D341Med (cell line): ENCODE measurements at regions not wholly inside any gene's neighbourhood (a gene's known extent, or its start where the extent isn't known, plus 50 kb on each side); places are given as distances from the start of the nearest gene placed in this dataset.
"Not testable (repeated sequence)": the region's sequence is repeated elsewhere in the genome, so short reads cannot be mapped to it uniquely, and the experiment has no call there.

Experiments used
- DNase-seq: peaks from one replicate; pipeline ENCODE4 v3.0.0; 2012; ENCODE audit warnings: low spot score

- DNase-seq = no peak
Measured at GRCh38 chr1:192906334-192906733, 97.5 kb downstream of the RGS2 start.

- no peak for DNase-seq
Measured at GRCh38 chr1:192907545-192908243, 98.9 kb downstream of the RGS2 start.

- DNase-seq = not testable (repeated sequence)
Measured at GRCh38 chr1:192911896-192912656, 103.2 kb downstream of the RGS2 start.

GRCh38 chr1:192913683-192914082 is 104.8 kb downstream of the RGS2 start:
- DNase-seq = no peak

GRCh38 chr1:192914092-192914491 is 105.3 kb downstream of the RGS2 start:
- no peak for DNase-seq

GRCh38 chr1:192914696-192915095 is 105.9 kb downstream of the RGS2 start:
- no peak for DNase-seq

GRCh38 chr1:192916021-192916420 is 107.2 kb downstream of the RGS2 start:
- DNase-seq = no peak

- DNase-seq = no peak
Measured at GRCh38 chr1:192918259-192918658, 109.4 kb downstream of the RGS2 start.

- DNase-seq = no peak
Measured at GRCh38 chr1:192920412-192920811, 111.6 kb downstream of the RGS2 start.

- DNase-seq = no peak
Measured at GRCh38 chr1:192925609-192926008, 116.8 kb downstream of the RGS2 start.

GRCh38 chr1:192926736-192927135 is 117.9 kb downstream of the RGS2 start:
- DNase-seq = no peak

- no peak for DNase-seq
Measured at GRCh38 chr1:192927496-192927895, 118.7 kb downstream of the RGS2 start.

- no peak for DNase-seq
Measured at GRCh38 chr1:192929597-192929996, 120.8 kb downstream of the RGS2 start.

GRCh38 chr1:192933744-192934143 is 124.9 kb downstream of the RGS2 start:
- no peak for DNase-seq

GRCh38 chr1:192936313-192937018 is 122.7 kb downstream of the UCHL5 start:
- DNase-seq = no peak

GRCh38 chr1:192937128-192937527 is 122.0 kb downstream of the UCHL5 start:
- DNase-seq = no peak

- DNase-seq = no peak
Measured at GRCh38 chr1:192939440-192939839, 119.7 kb downstream of the UCHL5 start.

- no peak for DNase-seq
Measured at GRCh38 chr1:192940658-192941057, 118.5 kb downstream of the UCHL5 start.

- no peak for DNase-seq
Measured at GRCh38 chr1:192941722-192942411, 117.3 kb downstream of the UCHL5 start.

- no peak for DNase-seq
Measured at GRCh38 chr1:192943108-192943507, 116.1 kb downstream of the UCHL5 start.

GRCh38 chr1:192943522-192943921 is 115.6 kb downstream of the UCHL5 start:
- DNase-seq = no peak

- DNase-seq = no peak
Measured at GRCh38 chr1:192945390-192946130, 113.6 kb downstream of the UCHL5 start.
